ENCODE measurements at regions not wholly inside any gene's neighbourhood (a gene's known extent, or its start where the extent isn't known, plus 50 kb on each side); places are given as distances from the start of the nearest gene placed in this dataset.
"Not testable (repeated sequence)": the region's sequence is repeated elsewhere in the genome, so short reads cannot be mapped to it uniquely, and the experiment has no call there.

GRCh38 chr1:21379571-21379970 lies 60.4 kb upstream of the NBPF3 start:
- DNase-seq, result no peak
- H3K4me3 Mint-ChIP-seq (ENCODE audit: unreplicated experiment), result no peak overlapping the region
- H3K27me3 Mint-ChIP-seq (ENCODE audit: unreplicated experiment), result peaks cover 5% of the 10 kb centered on the region
- TF ChIP-seq CTCF (IDR thresholded peaks at IDR 0.05; ENCODE audit: partially characterized antibody, unreplicated experiment), result no peak
- H3K9me3 Mint-ChIP-seq (ENCODE audit: unreplicated experiment), result peaks cover 5% of the 10 kb centered on the region
- H3K4me1 Mint-ChIP-seq (ENCODE audit: low read depth, unreplicated experiment), result peaks cover 2% of the 10 kb centered on the region
- no peak overlapping the region for H3K27ac Mint-ChIP-seq (ENCODE audit: unreplicated experiment)
- peaks cover 6% of the 10 kb centered on the region for H3K36me3 Mint-ChIP-seq (ENCODE audit: unreplicated experiment)

DNA sequence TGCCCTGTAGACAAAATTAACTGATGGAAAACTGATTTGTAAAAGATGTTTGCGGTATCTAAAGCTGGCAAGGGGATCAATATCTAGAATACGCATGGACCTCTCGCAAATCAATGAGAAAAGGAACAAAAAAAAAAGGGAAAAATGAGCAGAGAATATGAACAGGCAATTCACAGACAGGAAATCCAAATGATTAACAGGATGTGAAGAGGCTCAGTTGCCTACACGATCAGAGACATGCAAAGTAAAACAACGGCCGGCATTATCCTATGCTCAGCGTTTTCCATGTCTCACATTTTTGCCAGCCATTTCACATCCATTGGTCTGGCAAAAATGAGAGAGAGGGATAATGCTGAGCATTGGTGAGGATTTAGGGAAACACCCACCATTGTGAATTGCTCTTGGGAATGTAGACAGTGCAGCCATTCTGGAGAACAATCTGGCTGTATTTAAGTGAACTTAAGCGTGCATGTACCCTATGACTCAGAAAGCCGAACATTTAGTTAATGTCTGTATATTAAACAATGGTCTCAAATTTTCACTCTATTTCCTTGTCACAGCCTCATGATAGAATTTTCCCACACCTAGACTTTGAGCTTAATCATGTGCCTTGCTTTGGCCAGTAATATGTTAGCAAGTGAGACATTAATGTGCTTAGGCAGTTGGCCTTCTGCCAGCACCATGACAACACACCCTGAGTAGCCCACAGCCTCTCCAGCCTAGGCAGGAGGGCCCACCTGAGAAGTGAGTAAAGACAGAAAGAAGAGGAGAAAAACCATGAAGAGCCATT lies 61.0 kb upstream of the NBPF3 start:
- no peak for TF ChIP-seq CTCF (IDR thresholded peaks at IDR 0.05; ENCODE audit: partially characterized antibody, unreplicated experiment)
- H3K27me3 Mint-ChIP-seq (ENCODE audit: unreplicated experiment), result peaks cover 5% of the 10 kb centered on the region
- no peak for DNase-seq
- H3K9me3 Mint-ChIP-seq (ENCODE audit: unreplicated experiment), result peaks cover 5% of the 10 kb centered on the region
- no peak overlapping the region for H3K4me3 Mint-ChIP-seq (ENCODE audit: unreplicated experiment)
- H3K36me3 Mint-ChIP-seq (ENCODE audit: unreplicated experiment), result peaks cover 6% of the 10 kb centered on the region
- peaks cover 2% of the 10 kb centered on the region for H3K4me1 Mint-ChIP-seq (ENCODE audit: low read depth, unreplicated experiment)
- no peak overlapping the region for H3K27ac Mint-ChIP-seq (ENCODE audit: unreplicated experiment)

DNA sequence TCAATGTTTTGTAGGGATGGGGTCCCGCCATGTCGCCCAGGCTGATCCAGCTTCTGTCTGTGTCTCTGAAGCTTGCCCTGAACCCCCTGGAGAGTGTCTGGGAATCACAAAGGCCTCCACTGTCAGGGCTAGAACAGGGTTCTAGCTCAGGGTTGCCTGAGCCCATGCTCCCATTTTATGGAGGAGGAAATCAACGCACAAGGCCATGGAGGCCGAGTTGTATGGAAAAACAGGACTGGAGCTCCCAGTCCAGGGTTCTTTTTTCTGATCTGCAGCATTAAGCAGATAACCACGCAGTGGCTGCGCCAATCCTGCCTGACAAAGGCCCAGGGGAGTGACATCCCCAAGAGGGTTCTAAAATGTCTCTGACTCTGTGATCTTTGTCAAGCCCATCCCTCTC lies 67.6 kb upstream of the NBPF3 start:
- Mint-ChIP-seq H3K27ac (ENCODE audit: unreplicated experiment) (no peak overlapping the region), H3K27me3 (ENCODE audit: unreplicated experiment) (peaks cover 2% of the 10 kb centered on the region), H3K9me3 (ENCODE audit: unreplicated experiment) (peaks cover 1% of the 10 kb centered on the region), H3K36me3 (ENCODE audit: unreplicated experiment) (no peaks in the 10 kb centered on the region), H3K4me1 (ENCODE audit: low read depth, unreplicated experiment) (no peaks in the 10 kb centered on the region), H3K4me3 (ENCODE audit: unreplicated experiment) (no peak overlapping the region)
- no peak for TF ChIP-seq CTCF (IDR thresholded peaks at IDR 0.05; ENCODE audit: partially characterized antibody, unreplicated experiment)
- no peak for DNase-seq

DNA sequence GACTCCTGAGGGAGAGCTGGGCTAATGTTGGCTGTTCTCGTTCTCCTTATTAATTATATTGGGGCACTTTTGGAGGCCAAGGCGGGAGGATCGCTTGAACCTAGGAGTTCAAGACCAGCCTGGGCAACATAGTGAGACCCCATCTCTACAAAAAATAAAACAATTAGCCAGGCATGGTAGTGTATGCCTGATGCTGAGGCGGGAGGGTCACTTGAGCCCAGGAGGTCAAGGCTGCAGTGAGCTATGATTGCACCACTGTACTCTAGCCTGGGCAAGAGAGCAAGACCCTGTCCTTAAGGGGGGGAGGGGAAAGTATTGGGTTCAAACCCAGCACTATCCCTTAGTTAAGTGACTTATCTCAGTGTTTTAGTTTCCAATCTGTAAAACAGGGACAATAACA lies 70.0 kb upstream of the NBPF3 start:
- peaks cover 1% of the 10 kb centered on the region for H3K9me3 Mint-ChIP-seq (ENCODE audit: unreplicated experiment)
- no peak overlapping the region for H3K27ac Mint-ChIP-seq (ENCODE audit: unreplicated experiment)
- H3K27me3 Mint-ChIP-seq (ENCODE audit: unreplicated experiment), result peaks cover 2% of the 10 kb centered on the region
- no peaks in the 10 kb centered on the region for H3K4me1 Mint-ChIP-seq (ENCODE audit: low read depth, unreplicated experiment)
- no peak for TF ChIP-seq CTCF (IDR thresholded peaks at IDR 0.05; ENCODE audit: partially characterized antibody, unreplicated experiment)
- no peak overlapping the region for H3K4me3 Mint-ChIP-seq (ENCODE audit: unreplicated experiment)
- no peaks in the 10 kb centered on the region for H3K36me3 Mint-ChIP-seq (ENCODE audit: unreplicated experiment)
- DNase-seq, result no peak

DNA sequence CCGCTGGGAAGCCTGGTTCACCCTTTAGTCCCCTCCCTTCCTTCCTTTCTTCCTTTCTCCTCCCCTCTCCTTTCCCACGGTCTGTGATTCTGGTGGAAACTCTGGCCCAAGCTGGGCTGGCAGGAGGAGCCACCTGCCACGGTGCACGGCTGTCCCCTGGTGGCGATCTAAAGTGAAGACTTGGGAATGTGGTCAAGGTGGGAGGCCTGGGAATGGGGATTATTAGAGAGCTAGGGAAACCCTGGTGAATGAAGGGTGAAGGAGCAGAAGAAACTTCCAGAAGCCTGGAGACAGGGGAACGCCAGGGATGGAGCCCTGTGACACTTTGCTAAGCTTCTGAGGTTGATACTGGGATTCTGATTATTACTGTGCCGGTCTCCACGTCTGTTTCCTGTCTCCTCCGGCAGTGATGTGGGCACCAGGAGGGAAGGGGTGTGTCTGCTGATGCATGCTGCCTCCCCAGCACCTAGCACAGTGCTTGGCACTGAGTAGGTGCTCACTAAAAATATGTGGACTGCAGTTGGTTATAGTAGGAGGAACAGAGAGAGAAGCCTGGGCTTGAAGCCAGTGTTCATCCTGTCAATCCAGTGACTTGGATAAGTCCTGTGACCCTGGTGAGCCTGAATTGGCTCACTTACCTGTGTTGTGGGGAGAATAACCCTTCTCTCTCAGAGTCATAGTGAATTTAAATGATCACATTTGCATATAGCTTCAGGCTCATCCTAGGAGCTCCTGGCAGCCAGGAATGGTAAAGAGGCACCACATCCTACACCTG lies 71.2 kb upstream of the NBPF3 start:
- H3K4me3 Mint-ChIP-seq (ENCODE audit: unreplicated experiment), result no peak overlapping the region
- peaks cover 1% of the 10 kb centered on the region for H3K9me3 Mint-ChIP-seq (ENCODE audit: unreplicated experiment)
- H3K27ac Mint-ChIP-seq (ENCODE audit: unreplicated experiment), result peak overlapping the region; percentile 15
- H3K27me3 Mint-ChIP-seq (ENCODE audit: unreplicated experiment), result peaks cover 5% of the 10 kb centered on the region
- H3K36me3 Mint-ChIP-seq (ENCODE audit: unreplicated experiment), result no peaks in the 10 kb centered on the region
- peak; percentile 87 for DNase-seq
- peak; percentile 85 for TF ChIP-seq CTCF (IDR thresholded peaks at IDR 0.05; ENCODE audit: partially characterized antibody, unreplicated experiment)
- no peaks in the 10 kb centered on the region for H3K4me1 Mint-ChIP-seq (ENCODE audit: low read depth, unreplicated experiment)

GRCh38 chr1:21367973-21368514 lies 71.9 kb upstream of the NBPF3 start:
- not testable (repeated sequence) for DNase-seq; H3K36me3 Mint-ChIP-seq (ENCODE audit: unreplicated experiment); H3K27me3 Mint-ChIP-seq (ENCODE audit: unreplicated experiment)

More at GRCh38 chr1:21367973-21368514, 71.9 kb upstream of the NBPF3 start:
- H3K4me3 Mint-ChIP-seq (ENCODE audit: unreplicated experiment); H3K4me1 Mint-ChIP-seq (ENCODE audit: low read depth, unreplicated experiment); H3K9me3 Mint-ChIP-seq (ENCODE audit: unreplicated experiment); H3K27ac Mint-ChIP-seq (ENCODE audit: unreplicated experiment): not testable (repeated sequence)
